ENCODE measurements at regions not wholly inside any gene's neighbourhood (a gene's known extent, or its start where the extent isn't known, plus 50 kb on each side); places are given as distances from the start of the nearest gene placed in this dataset.

- TF ChIP-seq TEAD4 (IDR thresholded peaks at IDR 0.05) (no peak), TAF1 (IDR thresholded peaks at IDR 0.05; ENCODE audit: low read depth) (no peak), REST (IDR thresholded peaks at IDR 0.05; ENCODE audit: low read depth) (no peak), CREB1 (IDR thresholded peaks at IDR 0.05; ENCODE audit: low read depth) (no peak), RAD21 (IDR thresholded peaks at IDR 0.05; ENCODE audit: low read depth) (no peak), TCF12 (IDR thresholded peaks at IDR 0.05; ENCODE audit: low read depth) (no peak), YY1 (IDR thresholded peaks at IDR 0.05; ENCODE audit: low read depth) (no peak), EP300 (IDR thresholded peaks at IDR 0.05; ENCODE audit: borderline replicate concordance) (no peak), MAX (IDR thresholded peaks at IDR 0.05) (no peak), FOXM1 (IDR thresholded peaks at IDR 0.05; ENCODE audit: borderline replicate concordance, low read depth) (no peak), EGR1 (IDR thresholded peaks at IDR 0.05) (no peak)
Observed at GRCh38 chr20:55471052-55472006, 534.0 kb downstream of the CBLN4 start.
